ENCODE measurements at regions not wholly inside any gene's neighbourhood (a gene's known extent, or its start where the extent isn't known, plus 50 kb on each side); places are given as distances from the start of the nearest gene placed in this dataset.
A peak's percentile ranks its signal among the peaks of the same experiment; 100 is the strongest.

DNA sequence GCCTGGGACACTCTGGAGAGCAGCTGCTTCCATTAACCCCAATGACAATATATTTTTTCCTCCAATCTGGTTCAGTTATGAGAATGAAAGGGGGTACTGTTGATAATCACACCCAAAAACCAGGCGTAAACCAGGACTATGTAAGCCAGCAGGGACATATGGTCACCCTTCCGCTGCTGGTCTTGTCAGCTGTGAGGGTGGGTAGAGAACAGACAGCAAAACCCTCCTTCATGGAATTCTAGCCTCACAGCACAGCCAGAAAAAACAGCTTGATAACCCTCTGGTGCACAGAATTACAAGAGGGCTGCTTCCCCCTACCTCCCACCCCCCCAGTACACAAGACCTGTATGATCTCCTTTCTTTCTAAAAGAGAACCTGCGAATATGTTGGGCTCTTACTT, 368.8 kb upstream of the ZMIZ1 start:
- DNase-seq = no peak

DNA sequence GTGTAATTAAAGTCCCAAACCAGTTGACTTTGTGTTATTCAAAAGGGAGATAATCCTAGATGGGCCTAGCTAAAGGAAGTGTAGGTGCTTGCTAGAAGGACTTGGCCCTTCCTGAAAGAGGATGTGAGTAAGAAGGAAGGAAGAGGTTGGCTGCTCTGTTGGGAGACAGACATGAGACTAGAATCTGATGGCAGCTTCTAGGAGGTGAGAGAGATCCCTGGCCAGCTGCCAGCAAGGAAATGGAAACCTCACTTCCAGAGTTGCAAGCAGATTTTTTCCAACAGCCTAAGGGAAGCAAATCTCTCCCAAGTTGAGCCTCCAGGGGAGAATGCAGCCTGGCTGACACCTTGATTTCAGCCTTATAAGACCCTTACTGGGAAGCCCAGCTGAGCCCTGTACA, 368.4 kb upstream of the ZMIZ1 start:
- DNase-seq = no peak

DNA sequence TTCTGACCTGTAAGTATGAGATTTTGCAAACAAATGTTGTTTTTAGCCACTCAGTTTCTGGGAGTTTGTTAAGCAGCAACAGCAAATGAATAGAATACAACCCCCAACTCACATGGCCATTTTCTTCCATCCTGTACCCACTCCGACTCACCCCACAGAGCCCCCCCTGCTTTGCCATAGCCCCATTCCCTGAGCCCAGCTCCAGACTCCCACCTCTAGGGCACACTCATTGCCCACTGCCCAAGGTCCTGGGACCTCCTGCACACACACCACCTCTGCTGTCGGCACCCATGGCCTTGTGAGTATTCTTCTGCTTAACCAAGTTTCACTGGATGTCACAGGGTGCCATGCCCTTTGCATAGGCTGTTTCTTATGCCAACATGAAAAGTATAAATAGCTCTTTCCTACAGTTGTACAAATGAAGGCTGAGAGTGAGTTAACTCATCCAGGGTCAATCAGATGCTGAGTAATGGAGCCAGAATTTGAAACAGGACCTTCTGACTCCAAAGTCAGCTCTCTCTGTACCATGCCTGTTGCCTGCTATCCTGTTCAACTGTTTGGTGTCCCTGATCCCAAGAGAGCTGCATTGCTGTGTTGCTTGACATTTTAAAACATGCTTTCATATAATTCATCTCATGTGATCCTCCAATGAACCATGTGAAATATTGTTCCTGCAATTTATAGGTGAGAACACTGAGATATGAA, 367.8 kb upstream of the ZMIZ1 start:
- no peak for DNase-seq

DNA sequence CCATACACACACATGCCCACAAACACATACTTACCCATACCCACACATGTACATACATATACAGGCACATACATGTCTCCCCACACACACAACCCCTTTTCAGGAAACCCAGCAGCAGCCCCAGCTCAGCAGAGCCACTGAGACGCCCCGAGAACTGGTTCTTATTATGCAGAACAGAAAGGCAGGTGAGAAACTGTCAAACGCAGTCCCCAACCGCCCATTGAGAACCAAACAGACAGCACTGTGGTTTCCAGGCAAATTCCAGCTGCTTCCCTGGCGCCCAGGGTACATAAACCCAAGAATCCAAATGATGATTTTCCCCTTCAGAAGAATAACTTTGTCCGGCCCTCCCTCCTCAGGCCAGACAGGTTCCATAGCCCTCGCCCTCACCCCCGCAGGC, 366.6 kb upstream of the ZMIZ1 start:
- DNase-seq = no peak

DNA sequence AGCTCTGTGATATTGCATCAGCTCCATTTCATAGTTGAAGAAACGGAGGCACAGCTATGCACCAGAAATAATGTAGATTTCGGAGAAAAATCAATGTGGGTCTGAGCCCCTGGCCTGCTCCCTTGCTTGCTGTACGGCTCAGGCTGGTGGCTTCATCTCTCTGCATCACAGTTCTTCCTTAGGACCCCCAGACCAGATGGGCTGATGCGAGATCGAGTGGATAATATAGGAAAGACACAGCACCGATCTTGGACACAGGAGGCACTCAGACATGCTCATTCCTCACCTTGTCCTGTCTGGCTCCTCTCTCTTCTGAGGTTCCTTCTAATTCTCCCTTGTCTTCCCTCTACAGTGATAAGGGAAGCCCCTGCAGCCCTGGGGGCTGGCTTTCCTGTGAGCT, 365.9 kb upstream of the ZMIZ1 start:
- no peak for DNase-seq

DNA sequence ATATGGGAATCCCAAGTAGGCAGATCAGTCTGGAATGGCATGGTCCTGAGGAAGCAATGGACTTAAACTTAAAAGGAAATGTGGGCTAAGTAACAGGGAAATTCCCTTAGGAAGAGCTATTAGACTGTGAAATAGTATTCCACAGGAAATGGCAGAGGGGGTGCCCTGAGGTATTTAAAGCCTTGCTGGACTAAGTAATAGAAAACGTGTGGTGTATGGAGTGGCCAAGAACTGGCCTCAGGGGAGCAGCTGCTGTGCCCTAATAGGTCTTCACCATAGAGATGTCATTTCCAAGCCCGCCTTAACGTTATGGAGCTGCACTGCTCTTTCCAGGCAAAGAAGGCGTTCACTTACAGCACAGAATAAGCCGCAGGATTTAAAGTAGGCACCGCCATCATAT, 365.2 kb upstream of the ZMIZ1 start:
- no peak for DNase-seq

DNA sequence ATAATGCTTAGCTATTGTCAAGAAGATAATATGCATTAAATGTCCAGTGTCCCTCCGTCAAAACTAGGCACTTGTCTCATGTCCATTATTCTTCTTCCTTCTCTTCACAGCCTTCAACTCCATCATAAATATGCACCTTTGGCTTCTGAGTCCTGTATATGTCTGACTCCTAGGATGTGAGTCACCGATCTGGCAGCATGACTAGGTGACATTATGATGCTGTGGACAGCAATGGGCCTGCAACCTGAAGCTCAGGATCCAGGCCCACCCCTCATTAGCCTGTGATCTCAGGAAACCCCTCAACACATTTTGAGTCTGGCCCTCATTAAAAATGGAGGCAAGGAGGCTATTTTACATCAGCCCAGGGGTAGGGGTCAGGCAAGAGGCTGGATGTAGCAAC, 362.5 kb upstream of the ZMIZ1 start:
- DNase-seq = no peak

DNA sequence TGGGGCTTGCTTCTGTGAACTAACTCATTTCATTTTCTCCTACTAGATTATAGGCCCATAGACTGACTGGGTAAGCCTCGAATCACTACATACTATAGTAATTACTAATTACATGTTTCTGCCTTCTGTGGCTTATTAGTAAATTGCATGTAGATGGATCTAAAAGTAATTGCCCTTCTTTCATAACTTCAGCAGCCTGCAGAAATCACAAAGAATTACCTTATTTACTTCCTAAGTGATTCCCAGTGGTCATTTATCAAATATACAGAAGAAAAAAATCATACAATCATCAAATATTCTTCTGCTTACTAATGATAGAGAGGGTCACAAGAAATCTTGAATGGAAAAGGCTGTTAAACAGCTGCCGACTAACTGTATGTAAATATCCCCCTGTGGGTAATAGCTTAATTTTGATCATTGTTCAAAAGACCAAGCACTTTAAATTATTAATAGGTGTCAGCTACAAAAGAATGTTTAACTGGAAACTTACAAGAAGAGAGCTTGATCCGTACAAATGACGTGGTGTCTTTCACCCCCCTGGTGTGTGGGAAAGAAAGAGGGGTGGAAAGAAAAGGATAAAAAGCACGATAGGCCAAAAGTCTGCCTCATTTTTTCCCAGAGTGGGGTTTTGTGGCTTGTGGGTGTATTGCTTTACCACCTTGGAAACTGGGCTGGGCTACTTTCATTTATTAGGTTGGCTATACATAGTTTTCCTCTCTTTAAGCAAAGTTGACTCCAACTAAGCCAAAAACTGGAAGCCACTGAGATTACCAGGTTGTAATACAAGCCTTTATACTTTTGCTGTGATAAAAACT, 361.8 kb upstream of the ZMIZ1 start:
- no peak for DNase-seq

DNA sequence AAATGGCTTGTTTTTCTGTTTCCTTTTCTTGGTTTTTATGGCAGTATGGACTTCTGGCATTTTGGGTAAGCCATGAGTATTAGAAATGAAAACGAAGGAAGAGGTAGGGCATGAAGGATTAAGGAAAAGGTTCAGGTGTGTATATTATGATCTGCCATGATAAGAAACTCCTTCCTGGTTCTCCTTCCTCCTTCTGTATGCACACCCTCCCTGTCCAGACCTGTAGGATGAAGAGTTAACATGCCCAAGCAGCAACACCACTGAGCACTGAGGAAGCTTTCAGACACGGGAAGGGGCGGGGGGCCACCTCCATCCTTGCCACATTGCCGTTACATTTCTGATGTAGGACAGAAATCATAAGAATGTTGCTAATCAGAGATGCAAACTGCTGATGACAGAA, 361.0 kb upstream of the ZMIZ1 start:
- DNase-seq = no peak

DNA sequence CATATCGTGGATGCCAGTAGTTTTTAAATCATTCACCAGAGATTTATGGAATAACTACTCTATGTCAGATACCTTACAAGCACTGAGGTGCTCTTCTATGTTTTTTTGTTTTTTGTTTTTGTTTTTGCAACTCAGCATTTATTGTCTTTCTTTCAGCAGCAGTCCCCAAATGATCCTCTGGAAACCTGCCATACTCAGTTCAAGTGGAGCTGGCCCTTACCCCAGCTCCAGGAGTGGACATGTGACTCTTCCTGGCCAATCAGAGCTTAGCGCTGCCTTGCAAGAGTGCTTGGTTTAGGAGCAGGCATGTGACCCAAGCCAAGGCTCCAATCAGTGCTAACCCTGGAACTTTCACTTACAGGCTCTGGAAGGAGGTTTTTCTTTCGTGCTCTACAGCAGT, 356.6 kb upstream of the ZMIZ1 start:
- DNase-seq = no peak

DNA sequence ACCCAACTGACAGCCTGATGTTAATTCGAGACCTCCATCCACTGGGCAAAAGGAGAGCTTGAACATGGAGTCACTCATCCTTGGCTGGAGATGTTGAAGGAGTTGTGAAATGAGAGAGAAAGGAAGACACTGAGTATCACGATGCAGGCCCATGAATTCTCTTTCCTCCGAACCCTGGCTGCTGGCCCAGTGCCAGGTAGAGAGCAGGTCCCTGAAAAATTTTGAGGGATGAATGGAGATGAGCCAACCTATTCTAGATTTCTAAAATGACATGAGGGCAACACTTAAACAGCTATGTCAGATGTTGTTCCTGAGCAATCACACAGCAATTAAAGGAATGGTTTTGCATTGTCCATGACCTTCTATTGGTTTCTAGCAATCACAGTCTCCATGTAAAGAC, 355.1 kb upstream of the ZMIZ1 start:
- DNase-seq = no peak

DNA sequence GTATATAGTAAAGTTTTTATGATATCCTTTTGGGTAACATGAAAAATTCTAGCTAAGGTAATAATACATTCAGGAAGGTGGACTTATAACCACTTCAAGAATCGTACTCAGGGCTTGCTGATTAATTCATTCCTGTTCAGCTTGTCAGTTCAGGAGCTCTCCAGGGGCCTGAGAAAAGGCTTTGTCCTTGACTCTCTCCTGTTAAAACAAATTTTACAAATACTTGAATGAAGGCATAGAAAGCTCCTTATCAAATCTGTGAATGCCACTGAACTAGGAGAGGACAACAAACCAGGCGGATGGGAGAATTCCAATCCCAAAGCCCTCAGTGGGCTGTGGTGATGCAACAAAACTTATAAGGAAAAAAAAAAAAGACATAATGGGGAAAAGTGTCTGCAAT, 354.5 kb upstream of the ZMIZ1 start:
- DNase-seq = no peak

DNA sequence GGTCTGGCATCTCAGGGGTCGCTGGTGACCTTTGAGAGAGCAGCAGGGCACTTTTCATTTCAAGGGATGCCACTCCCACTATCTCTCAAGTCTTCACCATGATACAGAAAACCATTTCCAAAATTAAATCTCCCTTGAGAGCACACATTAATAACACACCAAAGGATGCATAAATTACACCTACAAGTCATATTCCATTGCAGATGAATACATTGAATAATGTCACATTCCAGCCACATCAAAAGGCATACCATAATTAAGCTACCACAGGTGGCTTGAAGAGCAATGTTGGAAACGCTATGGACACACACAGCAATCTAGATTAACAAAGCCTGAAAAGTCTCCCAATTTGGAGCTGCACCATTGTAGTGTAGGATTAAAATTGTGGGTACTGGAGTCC, 353.3 kb upstream of the ZMIZ1 start:
- DNase-seq = no peak

DNA sequence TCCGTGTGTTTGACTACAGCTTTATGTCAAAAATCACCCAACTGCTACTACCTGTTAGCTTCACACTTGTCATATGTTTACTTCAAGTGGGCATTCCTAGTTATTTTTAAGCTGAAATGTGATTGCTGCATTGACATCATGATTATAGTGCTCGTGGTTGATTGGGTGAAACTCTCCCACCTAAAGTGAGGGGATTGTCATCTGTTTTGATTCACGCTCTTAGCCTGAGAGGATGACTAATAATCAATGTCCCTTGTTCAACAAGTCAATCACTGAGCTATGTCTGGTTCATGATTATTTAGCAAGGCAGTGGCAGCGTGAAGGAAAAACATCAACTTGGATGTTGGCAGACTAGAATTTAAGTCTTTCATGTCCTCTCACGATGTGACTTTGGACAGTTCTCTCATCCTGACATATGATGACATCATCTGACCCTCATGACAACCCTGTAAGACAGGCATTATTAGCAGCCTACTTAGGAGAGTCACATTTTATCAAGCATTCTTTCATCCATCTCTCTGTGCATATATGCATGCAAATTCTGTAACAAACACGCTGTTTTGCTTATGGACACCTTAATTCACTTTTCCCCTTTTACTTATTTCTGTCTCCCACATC, 352.6 kb upstream of the ZMIZ1 start:
- DNase-seq = no peak

DNA sequence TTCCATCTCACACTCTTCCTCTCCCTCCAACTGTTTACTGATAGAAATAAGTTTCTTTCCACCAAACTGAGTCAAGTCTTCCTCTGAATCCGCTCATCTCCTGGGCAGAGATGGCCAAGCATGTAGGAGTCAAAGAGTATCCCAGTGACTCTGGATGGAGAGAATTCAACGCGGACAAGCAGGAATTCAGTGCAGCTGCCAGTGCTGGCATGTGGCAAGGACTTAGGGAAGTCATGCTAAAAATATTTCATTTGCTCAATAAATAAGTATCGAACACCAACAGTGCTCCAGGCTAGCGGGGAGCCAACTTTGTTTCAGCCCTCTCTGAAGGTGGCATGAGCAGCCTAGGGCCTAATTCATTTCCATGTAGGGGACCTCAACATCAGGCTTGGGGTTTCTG, 351.6 kb upstream of the ZMIZ1 start:
- DNase-seq = no peak

DNA sequence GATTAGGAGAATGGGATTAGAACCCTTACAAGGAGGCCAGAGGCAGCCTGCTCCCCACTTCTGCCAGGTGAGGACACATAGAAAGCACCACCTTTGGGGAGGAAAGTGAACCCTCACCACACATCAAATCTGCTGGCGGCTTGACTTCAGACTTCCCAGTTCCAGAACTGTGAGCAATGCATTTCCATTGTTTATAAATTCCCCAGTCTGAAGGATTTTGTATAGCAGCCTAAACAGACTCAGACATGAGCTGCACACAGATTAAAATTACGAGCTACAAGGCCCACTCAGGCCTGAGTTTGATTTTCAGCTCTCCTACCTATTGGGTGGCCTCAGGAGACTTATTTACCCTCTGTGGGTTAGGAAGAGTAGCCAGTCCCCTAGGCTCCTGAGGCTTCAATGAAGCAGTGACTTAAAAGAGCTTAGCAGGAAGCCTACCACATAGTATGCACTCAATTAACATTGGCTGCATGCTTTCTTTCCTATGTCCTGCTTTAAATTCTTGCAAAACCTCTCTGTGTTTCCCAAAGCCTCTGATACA, 350.7 kb upstream of the ZMIZ1 start:
- no peak for DNase-seq

DNA sequence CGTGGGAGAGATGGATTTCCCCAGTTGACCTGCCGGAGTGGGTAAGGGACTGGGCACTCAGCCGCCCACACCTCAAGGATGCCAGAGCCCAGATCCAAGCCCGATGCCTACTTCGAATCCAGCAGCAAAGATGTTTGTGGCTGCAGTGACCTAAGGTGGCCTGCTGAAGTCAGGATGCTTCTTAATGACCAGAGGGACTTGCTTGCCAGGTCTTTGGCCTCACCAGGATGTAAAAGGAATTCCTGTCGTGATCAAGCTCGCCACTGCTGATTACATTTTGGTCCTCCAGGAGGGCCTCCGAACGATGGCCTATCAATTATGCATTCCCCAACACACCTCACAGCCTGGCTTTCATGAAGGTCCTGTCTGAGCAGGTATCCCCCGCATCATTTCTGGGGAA, 349.5 kb upstream of the ZMIZ1 start:
- no peak for DNase-seq

DNA sequence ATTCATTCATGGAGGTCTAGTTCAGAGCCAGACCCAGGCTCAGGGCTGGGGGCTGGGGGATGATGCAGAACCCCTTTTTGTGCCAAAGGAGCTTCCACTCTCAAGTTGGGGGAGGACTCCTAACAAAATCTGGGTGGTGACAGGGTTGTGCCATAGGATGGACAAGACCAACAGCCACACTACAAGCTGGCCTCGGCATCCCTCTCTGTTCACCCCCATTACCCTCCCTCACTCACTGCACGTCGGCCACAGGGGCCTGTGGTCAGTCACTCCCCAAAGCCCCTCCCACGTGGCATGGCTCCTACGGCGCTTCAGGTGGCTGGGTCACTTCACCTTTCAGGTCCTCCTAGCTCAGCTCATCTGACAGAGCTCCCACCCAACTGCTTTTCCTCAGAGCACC, 348.7 kb upstream of the ZMIZ1 start:
- no peak for DNase-seq

DNA sequence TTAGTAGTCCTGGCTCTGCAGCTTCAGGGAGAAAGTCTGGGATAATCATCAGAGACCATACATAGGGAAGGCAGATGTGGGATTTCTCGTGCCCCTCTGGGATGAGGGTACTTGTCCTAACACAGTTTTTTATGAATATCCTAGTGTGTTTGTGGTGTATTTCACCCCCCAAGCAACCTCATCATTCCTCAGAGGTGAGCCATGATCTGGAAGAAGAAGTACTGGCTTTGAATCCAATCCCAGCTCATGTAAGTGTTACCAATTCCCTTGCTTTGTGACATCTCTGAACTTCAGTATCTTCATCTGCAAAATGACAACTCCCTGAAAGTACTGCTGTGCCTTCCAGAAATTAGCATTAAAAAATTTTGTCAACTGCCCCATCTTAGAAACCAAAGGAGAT, 347.5 kb upstream of the ZMIZ1 start:
- DNase-seq = no peak

DNA sequence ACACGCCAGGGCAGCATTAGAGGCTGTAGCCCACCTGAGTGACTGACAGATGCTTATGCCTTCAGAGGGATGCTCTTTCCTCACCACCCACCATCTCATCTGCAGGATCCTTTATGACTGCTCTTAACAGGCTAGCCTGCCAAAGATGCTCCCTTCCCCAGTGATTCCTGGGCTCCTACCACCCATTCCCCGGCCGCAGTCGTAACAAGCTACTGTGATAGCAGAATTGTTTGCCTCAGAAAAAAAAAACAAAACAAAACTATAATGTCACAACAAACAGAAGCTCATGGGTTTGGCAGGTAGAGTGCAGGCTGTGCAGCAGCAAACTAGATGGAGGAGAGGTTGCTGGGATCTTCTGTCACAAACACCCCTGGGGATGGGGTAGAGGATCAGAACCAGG, 343.9 kb upstream of the ZMIZ1 start:
- DNase-seq = no peak

DNA sequence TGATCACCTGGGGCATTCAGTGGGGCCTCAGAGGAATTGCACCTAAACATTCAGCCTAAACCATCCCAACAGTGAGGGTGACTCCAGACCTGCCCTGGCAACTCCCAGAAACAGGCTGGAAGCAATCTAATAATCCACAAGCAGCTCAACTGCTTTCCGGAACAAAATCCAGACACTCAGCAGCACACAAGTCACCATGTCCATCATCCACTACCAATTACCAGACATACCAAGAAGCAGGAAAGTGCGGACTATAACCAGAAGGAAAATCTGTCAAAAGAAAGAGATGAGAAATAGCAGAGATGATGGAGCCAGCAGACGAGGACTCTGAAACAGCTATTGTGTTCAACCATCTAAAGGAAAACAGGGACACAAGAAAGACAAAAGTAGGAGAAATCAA, 342.6 kb upstream of the ZMIZ1 start:
- DNase-seq = no peak

DNA sequence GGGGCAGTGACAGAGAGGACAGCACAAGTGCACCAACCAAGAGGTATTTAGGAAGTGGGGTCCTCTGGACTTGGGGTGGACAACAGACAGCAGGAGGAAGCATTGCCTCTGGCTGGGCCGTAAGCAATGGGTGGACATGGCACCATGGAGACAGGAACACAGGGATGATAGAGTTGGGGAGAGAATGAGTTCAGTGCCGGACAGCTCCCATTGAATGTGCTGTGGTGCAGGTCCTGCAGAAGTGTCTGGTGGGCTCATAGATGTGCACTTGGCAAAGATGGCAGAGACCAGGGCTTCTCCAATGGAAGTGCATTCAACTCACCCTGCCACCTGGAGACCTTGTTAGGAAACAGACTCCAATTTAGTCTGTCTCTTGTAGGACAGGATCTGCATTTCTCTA, 341.5 kb upstream of the ZMIZ1 start:
- no peak for DNase-seq

DNA sequence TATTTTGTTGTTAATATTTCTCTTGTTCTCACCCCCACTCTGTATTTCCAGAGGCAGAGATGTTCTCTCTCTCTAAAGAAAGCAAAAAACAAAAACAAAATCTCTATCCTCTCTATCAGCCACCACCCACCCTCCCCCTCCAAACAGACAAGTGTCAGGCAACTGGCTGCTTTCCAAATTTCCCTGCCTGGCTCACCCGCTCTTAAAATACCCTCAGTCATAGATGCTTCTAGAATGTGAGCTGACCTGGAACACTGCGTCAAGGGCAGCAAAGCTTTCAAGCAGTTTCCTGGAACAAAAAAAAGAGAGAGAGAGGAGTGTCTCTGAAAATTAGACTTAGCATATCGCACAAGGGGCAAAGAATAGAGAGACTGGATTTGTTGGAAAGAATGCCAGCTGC, 341.0 kb upstream of the ZMIZ1 start:
- peak; percentile 50 for DNase-seq

DNA sequence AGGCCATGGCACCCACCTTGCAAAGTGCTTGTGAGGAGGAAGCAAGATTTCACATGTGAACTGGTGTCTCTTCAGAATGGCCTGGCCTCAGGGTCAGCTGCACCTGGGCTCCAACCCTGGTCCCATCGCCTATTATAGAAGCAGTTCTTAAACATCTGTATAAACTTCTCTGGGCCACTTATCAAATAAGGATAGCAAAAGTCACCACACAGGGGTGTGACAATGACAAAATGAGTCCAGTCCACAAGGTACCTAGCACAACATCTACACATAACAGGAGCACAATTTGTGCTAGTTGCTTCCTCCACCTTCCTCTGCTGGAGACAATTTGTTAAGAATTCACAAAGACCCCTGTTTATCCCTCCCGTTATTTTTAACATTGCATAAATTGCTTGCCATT, 340.6 kb upstream of the ZMIZ1 start:
- DNase-seq = no peak

All from NCI-H187 treated with DMSO at 0.1 percent for 48 hours (cell line).